DND-41 (cell line): ENCODE measurements at regions not wholly inside any gene's neighbourhood (a gene's known extent, or its start where the extent isn't known, plus 50 kb on each side); places are given as distances from the start of the nearest gene placed in this dataset.

Experiments
- EZH2 ChIP-seq: IDR thresholded peaks from 3 replicates; pipeline ENCODE4 v1.6.1; 2012; ENCODE audit warnings: borderline replicate concordance, low read depth, mild to moderate bottlenecking, moderate library complexity, low read length, inconsistent platforms; ENCODE audit not compliant: severe bottlenecking
- TF ChIP-seq, protein P1 (sequence below): IDR thresholded peaks from 2 replicates; pipeline ENCODE4 v1.5.1; 2012; ENCODE audit warnings: borderline replicate concordance, low read length, moderate library complexity, mild to moderate bottlenecking; ENCODE audit not compliant: poor library complexity, severe bottlenecking; ENCODE audit errors: extremely low read depth

- TF ChIP-seq, protein P1, sequence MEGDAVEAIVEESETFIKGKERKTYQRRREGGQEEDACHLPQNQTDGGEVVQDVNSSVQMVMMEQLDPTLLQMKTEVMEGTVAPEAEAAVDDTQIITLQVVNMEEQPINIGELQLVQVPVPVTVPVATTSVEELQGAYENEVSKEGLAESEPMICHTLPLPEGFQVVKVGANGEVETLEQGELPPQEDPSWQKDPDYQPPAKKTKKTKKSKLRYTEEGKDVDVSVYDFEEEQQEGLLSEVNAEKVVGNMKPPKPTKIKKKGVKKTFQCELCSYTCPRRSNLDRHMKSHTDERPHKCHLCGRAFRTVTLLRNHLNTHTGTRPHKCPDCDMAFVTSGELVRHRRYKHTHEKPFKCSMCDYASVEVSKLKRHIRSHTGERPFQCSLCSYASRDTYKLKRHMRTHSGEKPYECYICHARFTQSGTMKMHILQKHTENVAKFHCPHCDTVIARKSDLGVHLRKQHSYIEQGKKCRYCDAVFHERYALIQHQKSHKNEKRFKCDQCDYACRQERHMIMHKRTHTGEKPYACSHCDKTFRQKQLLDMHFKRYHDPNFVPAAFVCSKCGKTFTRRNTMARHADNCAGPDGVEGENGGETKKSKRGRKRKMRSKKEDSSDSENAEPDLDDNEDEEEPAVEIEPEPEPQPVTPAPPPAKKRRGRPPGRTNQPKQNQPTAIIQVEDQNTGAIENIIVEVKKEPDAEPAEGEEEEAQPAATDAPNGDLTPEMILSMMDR: no peak
- TF ChIP-seq EZH2: no peak
Measured at GRCh38 chr4:62849696-62850095, 1559.6 kb downstream of the TECRL start.
